HuH-7.5 (cell line): ENCODE measurements at regions not wholly inside any gene's neighbourhood (a gene's known extent, or its start where the extent isn't known, plus 50 kb on each side); places are given as distances from the start of the nearest gene placed in this dataset.

Experiments
- DNase-seq: peaks from one replicate; pipeline ENCODE4 v3.0.0; 2011; ENCODE audit warnings: low spot score

- no peak for DNase-seq
Observed at GRCh38 chr2:207449642-207450165, 80.1 kb upstream of the CREB1 start.

DNA sequence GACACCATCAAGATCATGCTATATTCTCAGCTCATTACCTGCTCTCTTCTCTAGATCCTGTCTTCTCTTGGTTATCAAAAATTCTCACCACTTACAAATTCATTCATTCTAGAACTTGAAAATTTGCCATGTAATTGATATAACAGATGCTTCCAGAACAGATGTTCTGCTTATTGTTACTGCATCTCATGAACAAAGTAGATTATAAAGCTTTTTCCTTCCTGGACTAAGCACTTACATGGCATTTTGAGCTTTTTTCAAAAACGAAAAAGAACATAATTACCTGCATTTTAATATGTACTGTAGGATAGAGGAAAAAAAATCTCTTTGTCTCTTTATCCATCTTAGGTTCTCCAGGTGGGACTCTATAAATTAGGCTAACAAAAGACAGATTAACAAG is 79.6 kb upstream of the CREB1 start:
- DNase-seq, result no peak

DNA sequence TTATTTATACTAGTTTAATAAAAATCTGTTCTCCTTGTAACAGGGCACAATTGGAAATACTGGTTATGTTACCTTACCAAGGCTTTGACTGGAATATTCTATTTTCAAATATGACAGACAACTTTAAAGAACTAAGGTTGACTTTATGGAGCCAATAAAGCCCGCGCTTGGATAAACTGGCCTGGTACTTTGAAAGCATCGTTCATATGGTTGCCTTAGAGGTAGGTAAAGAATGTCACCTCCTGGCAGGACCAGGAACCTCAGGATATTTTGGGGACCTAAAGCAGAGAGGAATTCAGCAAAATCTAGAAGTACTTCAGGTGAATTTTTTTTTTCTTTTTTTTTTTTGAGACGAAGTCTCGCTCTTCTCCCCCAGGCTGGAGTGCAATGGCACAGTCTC is 71.2 kb upstream of the CREB1 start:
- no peak for DNase-seq

DNA sequence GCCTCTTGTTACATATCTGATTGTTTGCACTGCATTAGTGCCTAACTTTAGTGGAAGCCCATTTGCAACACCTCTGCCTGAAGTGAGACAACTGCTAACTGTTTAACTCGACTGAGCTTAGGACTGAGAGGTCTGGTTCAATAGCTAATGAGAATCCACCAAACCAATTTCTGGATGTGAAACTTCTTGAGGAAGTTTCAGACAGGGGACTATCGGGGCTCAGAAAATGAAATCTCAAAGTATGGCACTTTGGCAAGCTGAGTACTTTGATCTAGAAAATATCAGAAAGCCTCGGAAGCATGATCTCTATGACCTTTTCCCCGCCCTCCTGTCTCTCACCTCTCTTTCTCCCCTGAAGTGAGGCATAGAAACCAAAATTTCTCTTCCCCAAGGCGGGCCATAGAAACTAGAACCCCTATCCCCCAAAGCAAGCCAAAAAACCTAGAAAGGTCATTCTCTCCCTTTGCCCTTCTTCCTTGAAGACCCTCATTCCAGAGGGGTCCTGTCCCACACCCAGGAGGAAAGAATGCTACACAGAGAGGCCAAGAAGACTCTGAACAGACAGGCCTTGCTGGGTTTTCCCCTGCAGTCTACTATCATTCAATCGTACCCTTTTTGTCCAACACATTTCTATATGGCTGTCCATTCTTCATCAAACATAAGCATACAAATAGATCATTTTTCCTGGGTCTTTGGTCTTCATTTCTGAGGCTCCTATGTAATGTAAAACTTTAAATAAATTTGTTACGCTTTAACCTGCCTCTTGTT is 69.6 kb upstream of the CREB1 start:
- DNase-seq, result no peak

GRCh38 chr2:207463433-207463832 is 66.3 kb upstream of the CREB1 start:
- no peak for DNase-seq

DNA sequence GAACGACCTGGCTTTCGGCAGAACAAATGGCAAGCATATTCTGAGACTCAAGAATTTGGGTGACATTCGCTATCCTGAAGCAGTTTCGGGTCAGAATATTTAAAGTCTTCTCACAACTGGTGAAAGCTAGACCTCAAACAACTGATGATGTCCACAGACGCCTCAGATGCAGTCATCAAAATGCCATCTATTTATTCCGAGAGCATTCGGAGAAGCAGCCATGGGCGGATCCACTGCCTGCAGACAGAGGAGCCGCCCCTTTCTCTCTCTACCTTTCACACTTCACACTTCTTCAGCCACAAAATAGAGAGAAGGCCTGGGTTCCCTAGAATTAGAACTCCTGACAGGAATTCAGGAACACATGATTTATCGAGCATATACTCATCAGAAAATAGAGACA is 65.8 kb upstream of the CREB1 start:
- no peak for DNase-seq

GRCh38 chr2:207465894-207466293 is 63.9 kb upstream of the CREB1 start:
- DNase-seq, result no peak

DNA sequence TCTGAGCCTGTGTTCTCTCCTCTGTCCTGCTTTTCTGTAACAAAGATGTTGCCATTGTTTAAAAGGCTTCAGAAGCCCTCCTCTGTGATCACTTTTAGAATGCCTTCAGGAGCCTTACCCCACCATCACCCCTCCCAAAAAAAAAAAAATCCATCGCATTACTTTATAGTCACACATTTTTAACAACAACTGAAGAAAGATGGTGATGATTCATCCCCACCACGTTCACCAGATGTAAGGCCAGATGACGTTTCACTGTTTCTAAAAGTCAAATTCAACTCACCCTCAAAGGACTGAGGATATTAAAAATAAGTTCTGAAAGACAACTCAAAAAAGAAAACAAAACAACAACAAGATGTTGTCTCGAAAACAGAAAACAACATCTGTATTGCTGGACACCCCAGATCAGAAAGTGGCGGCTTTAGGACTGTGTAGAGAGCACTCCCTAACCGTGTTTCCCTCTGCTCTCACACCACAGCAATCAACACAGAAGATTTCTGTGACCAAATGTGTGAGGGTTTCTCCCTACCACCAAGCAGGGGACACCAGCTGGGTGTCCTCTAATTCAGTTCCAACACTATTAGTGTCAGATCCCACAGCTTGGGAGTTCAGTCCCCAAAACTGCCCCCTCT is 61.9 kb upstream of the CREB1 start:
- no peak for DNase-seq

DNA sequence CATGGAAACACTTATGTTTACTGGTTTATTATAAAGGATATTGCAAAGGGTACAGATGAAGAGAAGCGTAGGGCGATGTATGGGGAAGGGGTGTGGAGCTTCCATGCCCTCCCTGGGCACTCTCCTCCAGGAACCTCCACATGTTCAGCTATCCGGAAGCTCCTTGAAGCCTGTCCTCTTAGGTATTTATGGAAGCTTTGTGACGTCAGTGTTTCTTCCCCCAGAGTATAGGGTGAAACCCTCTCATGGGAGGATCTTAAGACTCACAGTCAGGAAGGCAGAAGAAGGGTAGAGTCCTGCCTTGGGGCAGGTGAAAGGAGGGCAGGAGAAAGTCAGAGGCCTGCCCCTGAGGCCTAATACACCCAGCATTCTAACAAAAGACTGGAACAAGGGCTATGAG is 61.3 kb upstream of the CREB1 start:
- DNase-seq, result no peak

DNA sequence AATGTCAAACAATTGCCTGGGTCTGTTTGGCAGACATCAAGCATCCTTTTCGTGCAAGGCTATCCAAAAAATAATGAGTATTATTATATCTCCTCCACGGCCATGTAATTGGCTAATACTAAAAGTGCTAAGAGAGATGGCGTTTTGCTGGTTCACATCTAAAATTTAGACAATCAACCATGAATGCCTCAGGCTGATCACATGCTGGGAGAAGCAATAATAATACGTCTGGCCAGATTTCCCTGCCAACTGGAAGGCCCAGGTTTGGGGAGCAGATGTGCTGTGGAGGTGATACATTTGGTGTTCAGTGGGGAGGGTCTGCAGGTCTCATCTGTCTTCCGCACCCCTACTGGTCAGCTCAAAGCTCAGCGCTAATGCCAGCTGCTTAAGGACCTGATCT is 60.3 kb upstream of the CREB1 start:
- DNase-seq, result no peak

DNA sequence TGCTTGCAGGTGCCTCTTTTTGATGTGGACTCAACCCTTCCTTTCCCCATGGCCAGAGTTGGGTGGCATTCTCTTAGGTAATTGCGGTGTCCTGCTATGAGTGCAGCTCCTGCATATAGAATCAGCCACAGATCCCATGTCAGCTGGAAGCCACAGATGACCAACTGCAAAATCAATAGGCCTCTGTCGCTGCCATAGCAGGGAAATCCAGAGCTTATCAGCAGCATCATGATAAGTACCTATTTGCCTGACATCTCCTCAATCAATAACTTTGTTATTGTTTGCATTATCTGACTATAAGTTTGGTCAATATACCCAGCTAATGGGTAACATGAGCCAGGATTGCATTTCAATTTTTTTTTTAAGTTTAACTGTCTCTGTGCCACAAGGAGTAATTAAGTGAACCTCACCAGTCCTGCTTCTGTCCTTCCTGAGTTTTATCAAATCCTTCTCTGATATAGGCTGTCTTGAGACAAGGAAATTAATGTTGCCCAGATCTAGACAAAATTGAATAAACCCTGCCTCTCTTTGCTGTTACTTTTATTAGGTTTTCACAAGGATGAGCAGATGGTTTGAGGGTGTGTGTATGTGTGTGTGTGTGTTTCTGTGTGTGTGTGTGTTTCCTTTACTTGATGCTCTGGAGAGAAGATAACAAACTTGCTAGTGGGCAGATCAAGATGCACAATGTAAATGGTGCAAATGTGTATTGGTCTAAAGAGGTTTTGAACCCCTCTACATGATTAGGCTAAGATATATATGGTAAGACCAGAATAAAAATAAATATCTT is 59.6 kb upstream of the CREB1 start:
- DNase-seq, result no peak

DNA sequence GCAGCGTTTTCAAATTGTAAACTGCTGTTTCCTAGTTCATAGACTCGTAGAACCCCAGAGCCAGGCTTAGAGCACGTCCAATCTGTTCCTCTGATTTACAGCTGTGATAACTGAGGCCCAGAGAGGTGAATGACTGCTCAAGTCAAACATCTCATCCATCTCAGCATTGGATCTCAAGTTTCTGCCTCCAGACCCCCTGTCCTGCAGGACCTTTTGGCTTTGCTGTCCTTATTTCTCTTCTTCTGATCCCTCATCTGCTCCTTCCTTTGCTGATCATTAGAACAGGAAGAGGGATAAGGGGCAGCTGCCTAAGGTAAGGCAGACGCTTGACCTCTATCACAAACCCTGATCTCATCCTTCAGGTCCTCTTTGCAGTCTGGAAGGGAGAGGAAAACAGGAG is 58.5 kb upstream of the CREB1 start:
- no peak for DNase-seq

GRCh38 chr2:207472343-207473048 is 57.3 kb upstream of the CREB1 start:
- no peak for DNase-seq

- DNase-seq, result no peak
Observed at GRCh38 chr2:207473049-207473930, 56.5 kb upstream of the CREB1 start.

- no peak for DNase-seq
Observed at GRCh38 chr2:207473931-207474235, 55.9 kb upstream of the CREB1 start.

DNA sequence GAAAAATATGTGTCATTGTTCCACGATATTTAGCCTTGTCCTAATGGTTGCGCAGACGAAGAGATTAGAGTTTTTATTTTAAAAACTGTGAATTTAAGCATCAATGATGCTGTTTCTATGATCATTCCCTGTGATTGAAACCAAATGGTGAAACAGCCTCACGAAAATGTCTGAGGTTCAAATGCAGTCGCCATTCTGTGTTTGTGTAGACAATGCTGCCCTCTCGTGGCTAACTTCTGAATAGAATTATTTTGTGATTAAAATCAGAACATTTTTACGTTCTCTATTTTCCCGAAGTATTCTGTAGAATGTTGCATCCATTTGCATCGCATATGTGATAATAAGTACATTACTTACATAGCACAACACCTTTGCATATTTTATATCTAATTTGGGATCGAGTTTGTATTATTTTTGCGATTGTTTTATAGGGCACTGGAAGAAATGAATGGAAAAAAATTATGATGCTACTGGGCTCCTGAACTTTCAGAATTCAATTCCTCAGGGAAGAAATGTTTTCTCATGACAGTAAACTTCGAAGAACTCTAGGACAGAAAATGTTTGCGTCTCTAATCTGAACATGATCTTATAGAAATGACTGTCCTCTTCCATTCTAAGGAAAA is 54.8 kb upstream of the CREB1 start:
- DNase-seq, result peak; percentile 7

GRCh38 chr2:207475546-207475945 is 54.2 kb upstream of the CREB1 start:
- DNase-seq, result no peak

- no peak for DNase-seq
Observed at GRCh38 chr2:207477896-207478295, 51.9 kb upstream of the CREB1 start.

DNA sequence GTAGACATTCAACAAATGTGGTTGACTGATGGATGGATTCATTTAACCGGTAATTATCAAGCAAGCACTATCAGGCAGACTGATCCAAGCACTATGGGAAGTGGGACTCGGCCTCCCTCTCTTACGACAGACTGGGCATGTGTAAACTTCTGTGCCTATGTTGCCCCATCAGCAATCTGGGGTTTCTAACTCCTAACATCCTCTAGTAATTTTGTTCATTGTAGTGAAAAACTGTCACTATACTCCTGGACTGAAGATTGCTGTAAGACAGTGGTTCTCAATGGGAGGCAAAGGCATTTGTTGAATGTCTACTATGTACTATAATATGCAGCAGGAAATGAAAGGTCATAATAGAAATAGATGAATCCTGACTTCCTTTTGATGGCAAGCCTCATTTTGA is 51.2 kb upstream of the CREB1 start:
- no peak for DNase-seq

GRCh38 chr2:207479198-207479785 is 50.5 kb upstream of the CREB1 start:
- DNase-seq, result no peak
